ENCODE measurements at regions not wholly inside any gene's neighbourhood (a gene's known extent, or its start where the extent isn't known, plus 50 kb on each side); places are given as distances from the start of the nearest gene placed in this dataset.

DNA sequence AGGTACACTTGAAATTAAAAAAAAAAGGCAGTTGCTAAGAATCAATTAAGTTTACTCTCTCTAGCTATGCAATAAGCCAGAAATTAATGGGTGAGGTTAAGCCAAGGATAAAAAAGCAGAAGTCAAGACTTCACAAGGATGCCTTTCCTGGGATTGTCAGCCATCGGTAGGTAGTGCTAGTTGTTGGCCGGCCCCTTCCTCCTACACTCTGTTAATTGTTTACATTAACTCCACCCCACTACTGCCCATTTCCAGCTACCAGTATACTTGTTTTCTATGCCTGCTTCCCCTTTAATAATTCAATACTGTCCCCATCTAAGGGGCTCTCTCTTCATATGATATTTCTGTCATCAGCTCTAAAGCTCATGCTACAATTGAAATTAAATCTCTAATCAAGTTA is 461.0 kb downstream of the IPMK start:
- no peak for DNase-seq (ENCODE audit: low read depth, low spot score)
- TF ChIP-seq, protein P1, sequence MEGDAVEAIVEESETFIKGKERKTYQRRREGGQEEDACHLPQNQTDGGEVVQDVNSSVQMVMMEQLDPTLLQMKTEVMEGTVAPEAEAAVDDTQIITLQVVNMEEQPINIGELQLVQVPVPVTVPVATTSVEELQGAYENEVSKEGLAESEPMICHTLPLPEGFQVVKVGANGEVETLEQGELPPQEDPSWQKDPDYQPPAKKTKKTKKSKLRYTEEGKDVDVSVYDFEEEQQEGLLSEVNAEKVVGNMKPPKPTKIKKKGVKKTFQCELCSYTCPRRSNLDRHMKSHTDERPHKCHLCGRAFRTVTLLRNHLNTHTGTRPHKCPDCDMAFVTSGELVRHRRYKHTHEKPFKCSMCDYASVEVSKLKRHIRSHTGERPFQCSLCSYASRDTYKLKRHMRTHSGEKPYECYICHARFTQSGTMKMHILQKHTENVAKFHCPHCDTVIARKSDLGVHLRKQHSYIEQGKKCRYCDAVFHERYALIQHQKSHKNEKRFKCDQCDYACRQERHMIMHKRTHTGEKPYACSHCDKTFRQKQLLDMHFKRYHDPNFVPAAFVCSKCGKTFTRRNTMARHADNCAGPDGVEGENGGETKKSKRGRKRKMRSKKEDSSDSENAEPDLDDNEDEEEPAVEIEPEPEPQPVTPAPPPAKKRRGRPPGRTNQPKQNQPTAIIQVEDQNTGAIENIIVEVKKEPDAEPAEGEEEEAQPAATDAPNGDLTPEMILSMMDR (IDR thresholded peaks at IDR 0.05; ENCODE audit: insufficient read depth, low read length, missing control alignments) = no peak
- CTCF ChIA-PET = no interaction called here
- POLR2A ChIA-PET = no interaction called here
- H3K4me3 ChIP-seq (ENCODE audit: low read depth, low read length) = no peak overlapping the region

DNA sequence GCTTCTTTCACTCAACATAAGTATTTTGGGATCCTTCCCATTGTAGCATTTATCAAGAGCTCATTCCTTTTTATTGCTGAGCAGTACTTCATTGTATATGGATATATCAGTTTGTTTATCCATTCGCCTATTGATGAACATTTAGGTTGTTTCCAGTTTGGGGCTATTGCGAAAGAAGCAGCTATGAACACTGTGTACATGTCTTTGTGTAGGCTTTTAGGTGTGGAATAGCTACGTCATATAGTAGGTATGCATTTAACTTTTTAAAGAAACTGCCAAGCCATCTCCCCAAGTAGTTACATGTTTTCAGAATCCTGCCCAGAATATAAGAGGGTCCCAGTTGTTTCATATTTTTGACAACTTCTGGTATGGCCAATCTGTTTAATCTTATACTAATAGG is 468.1 kb downstream of the IPMK start:
- DNase-seq (ENCODE audit: low read depth, low spot score) = no peak
- TF ChIP-seq, protein P1 (IDR thresholded peaks at IDR 0.05; ENCODE audit: insufficient read depth, low read length, missing control alignments) = no peak
- H3K4me3 ChIP-seq (ENCODE audit: low read depth, low read length) = no peak overlapping the region
- POLR2A ChIA-PET = no interaction called here
- CTCF ChIA-PET = no interaction called here

DNA sequence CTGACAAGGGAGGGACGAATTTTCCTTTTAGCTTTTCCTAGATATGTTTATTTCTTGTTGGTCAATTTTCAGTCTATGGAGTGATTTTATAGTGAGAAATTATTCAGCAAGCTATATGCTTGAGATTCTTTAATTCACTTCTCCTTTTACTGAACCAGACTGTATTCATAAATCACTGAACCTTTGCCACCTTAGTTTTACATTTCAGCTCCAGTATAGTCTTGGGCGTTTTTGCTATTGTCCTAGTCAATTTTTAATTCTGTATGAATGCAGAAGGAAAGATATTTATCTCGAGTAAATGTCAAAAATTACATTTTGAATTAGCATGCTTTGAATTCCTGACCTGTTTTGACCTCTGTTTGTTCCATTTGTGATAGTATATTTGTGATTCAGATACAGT is 468.9 kb downstream of the IPMK start:
- CTCF ChIA-PET = no interaction called here
- POLR2A ChIA-PET = no interaction called here

DNA sequence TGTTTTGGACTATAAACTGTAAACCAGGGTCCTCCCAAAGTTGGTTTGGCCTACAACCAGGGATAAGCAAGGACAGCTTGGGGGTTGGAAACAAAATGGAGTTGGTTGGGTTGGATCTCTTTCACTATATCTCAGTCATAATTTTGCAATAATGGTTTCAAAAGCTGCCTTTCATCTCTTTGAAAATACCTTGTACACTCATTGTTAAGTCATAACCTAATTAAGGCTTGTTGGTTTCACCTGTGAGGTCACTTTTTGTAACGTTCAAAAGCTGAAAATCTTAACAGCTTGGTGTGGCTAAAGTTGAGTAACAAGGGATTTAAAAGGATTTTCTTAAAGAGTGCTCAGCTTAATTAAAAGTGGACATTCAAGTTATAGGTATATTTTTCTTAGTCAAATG is 476.1 kb downstream of the IPMK start:
- CTCF ChIA-PET = no interaction called here
- H3K4me3 ChIP-seq (ENCODE audit: low read depth, low read length) = no peak overlapping the region
- DNase-seq (ENCODE audit: low read depth, low spot score) = no peak
- POLR2A ChIA-PET = no interaction called here
- TF ChIP-seq, protein P1 (IDR thresholded peaks at IDR 0.05; ENCODE audit: insufficient read depth, low read length, missing control alignments) = no peak

More for the DNA sequence above, 468.9 kb downstream of the IPMK start:
- TF ChIP-seq, protein P1 (IDR thresholded peaks at IDR 0.05; ENCODE audit: insufficient read depth, low read length, missing control alignments) = no peak
- no peak overlapping the region for H3K4me3 ChIP-seq (ENCODE audit: low read depth, low read length)
- DNase-seq (ENCODE audit: low read depth, low spot score) = no peak

DNA sequence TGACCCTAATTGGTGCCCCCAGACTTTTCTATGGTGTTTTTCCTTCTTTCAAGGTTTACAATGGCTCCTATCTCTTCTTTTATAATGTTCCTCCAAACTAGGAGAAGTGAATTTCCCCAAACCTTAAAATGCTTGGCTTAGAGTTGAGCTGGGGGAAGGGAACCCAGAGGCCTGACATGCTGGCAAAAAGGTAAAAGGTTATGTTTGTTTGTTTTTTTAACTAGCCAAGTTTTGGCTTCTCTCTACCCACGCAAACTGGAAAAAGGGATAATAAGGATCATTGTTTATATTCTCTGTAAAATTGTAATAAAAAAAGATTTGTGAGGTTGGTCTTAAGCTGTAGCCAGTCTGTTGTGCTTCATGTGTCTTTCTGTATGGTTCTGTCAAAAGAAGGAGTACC is 477.0 kb downstream of the IPMK start:
- TF ChIP-seq, protein P1 (IDR thresholded peaks at IDR 0.05; ENCODE audit: insufficient read depth, low read length, missing control alignments) = no peak
- no peak overlapping the region for H3K4me3 ChIP-seq (ENCODE audit: low read depth, low read length)
- ChIA-PET CTCF (interaction anchor here (0.6 kb wide), 1 partner anchor 94 kb away, joined by 3 read pairs; no protein-coding TSS in a partner anchor), POLR2A (no interaction called here)
- no peak for DNase-seq (ENCODE audit: low read depth, low spot score)

DNA sequence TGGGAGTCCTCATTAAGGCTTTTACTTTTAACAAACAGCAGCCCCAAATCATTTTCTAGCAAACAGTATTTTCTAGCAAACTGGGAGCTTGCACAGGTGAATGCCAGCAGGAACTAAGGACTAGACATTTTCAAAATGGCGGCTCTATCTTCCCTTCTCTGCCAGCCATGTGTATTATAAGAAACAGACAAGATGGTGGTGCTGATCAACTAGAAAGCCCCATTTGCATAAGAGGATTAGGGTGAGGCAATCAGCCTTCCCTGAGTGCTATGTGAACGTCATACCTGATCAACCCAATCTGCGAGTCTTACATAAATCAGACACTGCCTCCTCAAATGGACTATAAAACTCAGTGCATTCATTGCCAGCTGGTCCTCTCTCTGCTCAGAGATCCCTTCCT is 479.6 kb downstream of the IPMK start:
- ChIA-PET POLR2A (no interaction called here), CTCF (no interaction called here)
- no peak overlapping the region for H3K4me3 ChIP-seq (ENCODE audit: low read depth, low read length)
- DNase-seq (ENCODE audit: low read depth, low spot score) = no peak
- TF ChIP-seq, protein P1 (IDR thresholded peaks at IDR 0.05; ENCODE audit: insufficient read depth, low read length, missing control alignments) = no peak
